HG03565 (cell line): ENCODE measurements at regions not wholly inside any gene's neighbourhood (a gene's known extent, or its start where the extent isn't known, plus 50 kb on each side); places are given as distances from the start of the nearest gene placed in this dataset.
A peak's percentile ranks its signal among the peaks of the same experiment; 100 is the strongest.

Experiments used
- ATAC-seq: cut with Tn5 transposase; IDR thresholded peaks from one replicate; pipeline ENCODE4 v1.9.1; 2021; ENCODE audit warnings: mild to moderate bottlenecking, moderate library complexity; ENCODE audit not compliant: unreplicated experiment

- no peak for ATAC-seq
Observed at GRCh38 chr10:110355141-110355831, 50.6 kb upstream of the SMNDC1 start.

GRCh38 chr10:110355922-110356627 lies 51.4 kb upstream of the SMNDC1 start:
- ATAC-seq: peak; percentile 9

GRCh38 chr10:110356628-110357245 lies 52.0 kb upstream of the SMNDC1 start:
- peak; percentile 86 for ATAC-seq

DNA sequence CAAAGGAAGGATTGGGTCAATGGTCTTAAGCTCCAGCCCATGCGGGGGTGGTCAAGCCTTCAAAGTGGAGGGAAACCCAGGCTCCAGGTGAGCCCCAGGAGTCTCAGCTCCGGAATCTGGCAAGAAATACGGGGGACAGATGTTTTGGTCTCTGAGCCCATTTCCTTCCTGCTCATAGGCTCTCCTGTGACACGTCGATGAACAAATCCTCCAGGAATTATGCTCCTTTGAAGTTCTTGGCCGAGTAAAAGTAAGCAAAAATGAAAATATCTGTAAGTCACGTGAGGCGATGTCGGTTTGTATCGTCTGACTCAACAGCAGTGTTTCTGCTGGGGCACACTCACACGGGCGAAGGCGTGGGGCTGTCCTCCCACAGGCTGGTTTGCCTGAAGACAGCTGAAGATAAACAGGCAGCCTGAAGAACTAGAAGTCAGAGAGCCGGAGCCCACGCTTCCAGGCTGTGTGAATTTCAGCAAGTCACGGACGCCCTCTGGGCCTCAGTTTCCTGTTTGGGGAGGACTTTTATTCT lies 52.6 kb upstream of the SMNDC1 start:
- ATAC-seq: no peak

- no peak for ATAC-seq
Observed at GRCh38 chr10:110357871-110358270, 53.2 kb upstream of the SMNDC1 start.

DNA sequence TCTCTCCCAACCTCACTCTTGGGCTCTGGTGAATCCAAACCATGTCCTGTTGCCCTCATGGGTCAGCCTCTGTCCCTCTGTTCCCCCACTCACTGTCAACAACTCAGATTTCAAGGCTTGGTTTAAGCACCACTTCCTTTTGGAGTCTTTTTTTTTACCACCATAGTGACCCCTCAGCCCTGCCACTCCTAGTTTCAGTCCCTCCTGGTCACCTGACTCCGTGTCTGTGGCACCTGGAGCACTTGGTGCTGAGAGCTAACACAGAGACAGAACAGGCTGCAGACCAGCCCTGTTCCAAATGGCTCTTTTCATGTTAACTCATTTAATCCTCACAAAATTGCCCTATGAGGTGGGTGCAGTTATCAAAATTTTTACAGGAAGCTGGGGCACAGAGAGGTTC lies 53.6 kb upstream of the SMNDC1 start:
- no peak for ATAC-seq

DNA sequence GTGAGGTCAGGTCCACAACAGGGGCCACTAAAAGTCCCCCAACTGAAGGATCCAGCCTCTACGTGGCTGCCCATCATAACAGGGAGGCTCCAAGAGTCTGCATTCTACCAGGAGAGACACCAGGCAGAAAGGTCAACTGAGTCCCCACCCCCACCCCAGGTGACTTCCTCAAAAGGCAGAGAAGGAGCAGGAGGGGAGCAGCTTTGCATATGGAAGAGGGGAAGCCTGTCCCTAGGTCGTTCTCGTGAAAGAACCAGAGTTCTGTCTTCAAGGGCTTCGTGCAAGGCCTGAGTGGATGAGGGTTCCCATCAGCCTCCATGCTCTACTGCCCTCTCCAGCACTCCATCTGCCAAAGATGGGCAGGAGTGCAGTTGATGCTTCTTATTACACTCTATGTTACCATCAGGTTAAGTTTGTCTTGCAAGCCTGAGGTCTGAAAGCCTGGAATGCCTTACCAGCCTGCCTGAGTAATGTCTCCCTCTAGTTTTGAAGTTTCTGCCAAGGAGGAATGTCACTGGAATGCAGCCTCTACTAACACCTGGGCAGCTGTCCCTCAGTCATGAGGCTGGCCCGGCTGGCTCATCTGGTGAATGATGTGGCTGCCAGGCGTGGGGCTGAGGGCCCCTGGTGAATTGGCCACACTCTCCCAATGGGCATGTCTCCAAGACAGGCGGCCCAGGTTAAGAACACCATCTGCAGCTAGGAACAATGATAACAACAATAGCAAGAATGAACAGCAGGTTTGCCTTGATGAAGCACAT lies 54.3 kb upstream of the SMNDC1 start:
- no peak for ATAC-seq

DNA sequence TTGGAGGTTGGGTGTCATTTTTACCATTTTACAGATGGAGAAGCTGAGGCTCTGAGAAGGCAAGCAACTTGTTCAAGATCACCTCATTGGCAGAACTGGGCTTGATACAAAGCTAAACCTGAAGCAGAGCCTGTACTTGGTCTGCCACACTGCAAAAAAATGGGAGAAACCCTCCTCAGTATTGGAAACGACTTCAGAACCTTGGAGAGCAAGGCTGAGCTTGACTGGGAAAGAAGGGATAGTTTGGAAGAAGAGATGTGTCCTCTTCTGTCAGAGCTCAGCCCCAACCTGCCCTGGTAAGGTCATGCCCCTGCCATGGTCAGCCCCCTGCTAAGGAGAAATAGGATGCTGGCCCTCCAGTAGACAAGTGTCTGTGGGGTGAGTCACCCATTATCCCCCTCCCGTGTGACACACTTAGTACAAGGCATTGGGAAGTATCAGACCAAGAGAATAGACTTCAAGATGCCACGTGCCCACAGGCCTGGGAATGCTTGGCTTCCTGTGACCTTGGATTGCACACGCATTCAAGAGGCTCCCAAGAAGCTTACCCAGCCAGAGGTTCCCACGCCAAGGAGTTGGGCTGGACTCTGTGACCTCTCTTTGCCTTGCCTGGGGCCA lies 56.2 kb upstream of the SMNDC1 start:
- ATAC-seq: no peak

- peak; percentile 28 for ATAC-seq
Observed at GRCh38 chr10:110361800-110362456, 57.2 kb upstream of the SMNDC1 start.

- ATAC-seq: no peak
Observed at GRCh38 chr10:110363572-110364411, 59.1 kb upstream of the SMNDC1 start.

DNA sequence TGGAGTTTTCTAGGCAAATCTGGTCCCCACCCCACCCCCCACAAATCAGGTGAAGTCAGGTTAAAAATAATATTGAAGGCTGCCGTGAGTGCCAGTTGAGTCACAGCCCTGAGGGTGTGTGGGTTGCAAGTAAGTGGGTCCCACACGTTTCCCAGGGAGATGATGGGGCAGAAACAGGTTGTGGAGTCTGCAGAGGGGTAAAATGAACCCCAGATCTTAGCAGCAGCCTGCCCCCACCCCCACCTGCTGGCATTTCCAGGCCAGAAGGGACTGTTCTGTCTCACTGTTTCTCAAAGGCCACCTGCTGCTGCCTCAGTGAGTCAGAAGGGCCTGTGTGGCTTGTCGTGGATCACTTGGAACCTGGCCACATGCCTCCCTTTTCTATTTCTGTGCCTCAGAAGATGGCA lies 59.8 kb upstream of the SMNDC1 start:
- no peak for ATAC-seq

DNA sequence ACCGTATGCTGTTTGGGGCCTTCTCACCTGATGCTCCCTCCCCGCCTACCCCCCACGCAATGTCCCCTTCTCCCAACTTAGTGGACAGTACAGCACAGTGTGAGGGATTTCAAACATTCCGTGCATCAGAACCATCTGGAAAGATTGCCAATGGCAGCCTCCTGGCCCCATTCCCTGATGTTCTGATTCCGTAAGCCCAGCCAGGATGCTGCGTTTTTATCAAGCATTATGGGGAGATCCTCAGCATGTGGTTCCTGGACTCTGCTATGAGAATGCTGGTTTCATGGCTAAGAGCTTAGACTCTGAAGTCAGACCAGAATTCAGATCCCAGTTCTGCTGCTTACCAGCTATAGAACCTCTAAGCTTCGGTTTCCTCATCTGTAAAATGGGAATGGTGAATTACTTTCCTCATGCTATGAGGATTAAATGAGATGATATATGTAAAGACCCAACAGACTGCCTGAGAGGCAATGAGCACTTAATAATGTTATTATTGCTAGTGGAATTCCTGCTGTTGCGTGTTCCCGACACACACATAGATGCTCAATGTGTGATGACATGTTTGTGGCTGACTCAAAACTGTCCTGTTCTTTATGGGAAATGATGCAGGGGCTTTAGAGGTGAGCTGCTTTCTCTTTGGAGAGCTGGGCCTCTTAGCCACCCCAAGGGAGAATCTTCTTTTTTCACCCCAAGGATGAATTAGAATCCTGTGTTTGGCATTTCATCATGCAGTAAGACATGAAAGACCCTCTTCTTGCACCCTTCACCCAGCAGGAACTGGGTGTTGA lies 60.8 kb upstream of the SMNDC1 start:
- ATAC-seq: no peak

DNA sequence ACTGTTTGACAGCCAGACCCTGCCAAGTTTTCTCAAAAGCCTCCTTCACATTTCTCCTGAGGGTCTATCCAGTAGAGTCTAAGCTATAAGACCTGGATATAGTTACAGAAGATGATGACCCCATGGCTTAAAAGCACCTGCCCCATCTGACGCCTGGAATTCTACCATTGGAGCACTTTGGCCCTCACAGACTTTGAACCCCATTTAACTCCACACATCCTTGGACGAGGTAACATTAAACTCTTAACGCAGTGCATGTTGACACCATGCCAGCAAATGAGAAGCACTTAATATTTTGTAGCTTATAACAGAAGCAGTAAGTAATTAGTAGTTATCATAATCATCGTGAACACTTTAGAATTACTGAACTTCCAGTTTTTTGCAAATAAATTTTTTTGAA lies 61.9 kb upstream of the SMNDC1 start:
- no peak for ATAC-seq

GRCh38 chr10:110368002-110368401 lies 63.3 kb upstream of the SMNDC1 start:
- ATAC-seq: peak; percentile 54

DNA sequence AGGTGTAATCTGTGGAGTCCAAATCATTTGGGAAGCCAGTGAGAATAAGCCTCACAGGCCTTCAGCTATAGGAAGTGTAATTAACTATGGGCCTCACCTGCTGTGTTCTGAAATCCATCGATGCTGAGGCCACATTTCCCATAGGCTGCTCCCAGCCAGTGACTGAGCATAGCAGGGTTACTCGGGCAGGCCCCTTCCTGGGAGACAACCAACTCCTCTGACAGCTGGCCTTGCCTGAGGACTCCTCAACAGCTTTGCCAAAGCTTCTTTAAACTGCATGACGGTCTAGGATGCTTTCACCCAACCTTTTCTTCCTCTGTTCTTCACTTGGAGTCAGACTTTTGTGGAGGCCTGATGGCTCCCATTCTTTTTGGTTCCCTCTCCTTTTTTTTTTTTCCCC lies 63.8 kb upstream of the SMNDC1 start:
- ATAC-seq: no peak

GRCh38 chr10:110370006-110370405 lies 65.3 kb upstream of the SMNDC1 start:
- no peak for ATAC-seq

GRCh38 chr10:110372656-110373055 lies 67.9 kb upstream of the SMNDC1 start:
- ATAC-seq: no peak

GRCh38 chr10:110373059-110373458 lies 68.3 kb upstream of the SMNDC1 start:
- ATAC-seq: no peak
